Spleen (tissue), 11 donors: ENCODE measurements at regions not wholly inside any gene's neighbourhood (a gene's known extent, or its start where the extent isn't known, plus 50 kb on each side); places are given as distances from the start of the nearest gene placed in this dataset.
"Not testable (repeated sequence)": the region's sequence is repeated elsewhere in the genome, so short reads cannot be mapped to it uniquely, and the experiment has no call there.

Source experiments
- DNase-seq: peaks from one replicate; pipeline ENCODE4 v3.0.0-alpha.2; 2020
- H3K27ac ChIP-seq, 8 donors: fragments of 200-600 bp; sonication (generic) in 7 of 8; 1 replicate in 4 of 8; 2 replicates in 4 of 8; pipeline versions ENCODE4 v1.5.0 to v1.8.0; 2016 to 2021; ENCODE audit warnings: inconsistent platforms in 4 of 8, mild to moderate bottlenecking in 4 of 8, moderate library complexity in 1 of 8
- H3K27me3 ChIP-seq, 7 donors: fragments of 200-600 bp; sonication (generic) in 6 of 7; replicated peaks in 1 of 7; 1 replicate in 4 of 7; 2 replicates in 3 of 7; pipeline versions ENCODE4 v1.5.0 to v1.8.0; 2016 to 2021; ENCODE audit warnings: inconsistent platforms in 3 of 7, mild to moderate bottlenecking in 1 of 7
- H3K36me3 ChIP-seq, 6 donors: fragments of 200-600 bp; sonication (generic) in 5 of 6; 1 replicate in 4 of 6; 2 replicates in 2 of 6; pipeline versions ENCODE4 v1.5.0 to v1.8.0; 2016 to 2021; ENCODE audit warnings: inconsistent platforms in 2 of 6
- H3K4me1 ChIP-seq, 6 donors: fragments of 200-600 bp; sonication (generic) in 5 of 6; 1 replicate in 3 of 6; 2 replicates in 3 of 6; pipeline versions ENCODE4 v1.5.0 to v1.8.0; 2016 to 2021; ENCODE audit warnings: inconsistent platforms in 3 of 6
- H3K4me3 ChIP-seq, 8 donors: fragments of 200-600 bp; sonication (generic) in 7 of 8; 1 replicate in 4 of 8; 2 replicates in 4 of 8; pipeline versions ENCODE4 v1.5.0 to v1.8.0; 2016 to 2021; ENCODE audit warnings: inconsistent platforms in 4 of 8, mild to moderate bottlenecking in 4 of 8, moderate library complexity in 2 of 8
- H3K9me3 ChIP-seq, 8 donors: fragments of 200-600 bp; sonication (generic) in 7 of 8; 1 replicate in 4 of 8; 2 replicates in 4 of 8; pipeline versions ENCODE4 v1.5.0 to v1.8.0; 2016 to 2021; ENCODE audit warnings: inconsistent platforms in 4 of 8
- POLR2A ChIP-seq, 3 donors: fragments of 450-650 bp; IDR thresholded peaks; one replicate each; pipeline ENCODE4 v1.5.1; 2017; ENCODE audit warnings: antibody characterized with exemption in 3 of 3, mild to moderate bottlenecking in 1 of 3
- POLR2AphosphoS5 ChIP-seq, 3 donors: sonication (generic); formaldehyde crosslinking; IDR thresholded peaks; one replicate each; pipeline ENCODE4 v1.5.1; 2017; ENCODE audit warnings: antibody characterized with exemption in 3 of 3
- WGBS, 5 donors: extraction: QIAGEN DNeasy Blood & Tissue Kit in 3 of 5; methylation state at CpG; one replicate each; pipeline versions ENCODE4 v1.1.5 to v1.1.7; 2013 to 2018; 5-methylcytosine and 5-hydroxymethylcytosine counted together
- intact Hi-C: fragments of 100-400 bp; cut with DNase I; formaldehyde crosslinking; loops from one replicate; pipeline ENCODE4 v1.15.0; 2023; ENCODE audit warnings: low total_unique reads
- TF ChIP-seq, protein P1 (sequence below), 11 experiments: fragments of 200-600 bp in 7 of 11; fragments of 450-650 bp in 4 of 11; sonication (generic) in 4 of 11; IDR thresholded peaks in 8 of 11; conservative IDR thresholded peaks in 3 of 11; 1 replicate in 7 of 11; 2 replicates in 4 of 11; pipeline versions ENCODE4 v1.4.0 to v1.8.0; 2016 to 2021; ENCODE audit warnings: antibody characterized with exemption in 11 of 11, inconsistent platforms in 4 of 11, mild to moderate bottlenecking in 1 of 11
- donor health status: healthy with polysubstance abuse.
- donor health status: DM: no; HTN: no; CAD: no; lungs with moderate emphysema.
- donor health status: DM: no; HTN: no; CAD: no.
- donor health status: Bipolar disorder and iron deficiency.
- donor health status: healthy.
- donor health status: DM: no; HTN: no; CAD: no.
- donor health status: DM: yes; HTN: yes; CAD: no.

DNA sequence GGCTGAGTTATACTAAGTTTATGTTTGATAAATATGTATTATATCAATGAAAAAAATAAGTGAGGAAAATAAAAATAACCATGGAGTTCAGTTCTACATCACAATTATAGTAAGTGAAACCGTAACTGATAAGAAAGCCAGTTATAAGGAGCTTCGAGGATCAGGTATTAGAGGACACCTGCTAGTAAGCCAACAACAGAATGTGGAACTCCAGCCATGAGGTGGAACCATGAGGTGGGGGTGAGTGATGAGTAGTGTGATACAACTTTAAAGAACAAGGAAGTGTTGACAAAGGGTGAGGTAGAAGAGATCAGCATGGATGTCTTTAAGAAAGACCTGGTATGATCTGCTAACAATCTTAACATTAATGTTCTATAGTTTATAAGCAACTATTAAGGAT lies 452.9 kb downstream of the GUCY1A2 start:
- Histone ChIP-seq H3K4me3 (no peak overlapping the region), H3K27me3 (no peaks in the 10 kb centered on the region), H3K4me1 (no peaks in the 10 kb centered on the region), H3K9me3 (peaks cover 0 to 7% (median 2%) of the 10 kb centered on the region in 8 donors), H3K27ac (no peak overlapping the region), H3K36me3 (no peaks in the 10 kb centered on the region)
- TF ChIP-seq POLR2A (IDR thresholded peaks at IDR 0.05) (no peak), POLR2AphosphoS5 (IDR thresholded peaks at IDR 0.05) (no peak)
- TF ChIP-seq, protein P1, sequence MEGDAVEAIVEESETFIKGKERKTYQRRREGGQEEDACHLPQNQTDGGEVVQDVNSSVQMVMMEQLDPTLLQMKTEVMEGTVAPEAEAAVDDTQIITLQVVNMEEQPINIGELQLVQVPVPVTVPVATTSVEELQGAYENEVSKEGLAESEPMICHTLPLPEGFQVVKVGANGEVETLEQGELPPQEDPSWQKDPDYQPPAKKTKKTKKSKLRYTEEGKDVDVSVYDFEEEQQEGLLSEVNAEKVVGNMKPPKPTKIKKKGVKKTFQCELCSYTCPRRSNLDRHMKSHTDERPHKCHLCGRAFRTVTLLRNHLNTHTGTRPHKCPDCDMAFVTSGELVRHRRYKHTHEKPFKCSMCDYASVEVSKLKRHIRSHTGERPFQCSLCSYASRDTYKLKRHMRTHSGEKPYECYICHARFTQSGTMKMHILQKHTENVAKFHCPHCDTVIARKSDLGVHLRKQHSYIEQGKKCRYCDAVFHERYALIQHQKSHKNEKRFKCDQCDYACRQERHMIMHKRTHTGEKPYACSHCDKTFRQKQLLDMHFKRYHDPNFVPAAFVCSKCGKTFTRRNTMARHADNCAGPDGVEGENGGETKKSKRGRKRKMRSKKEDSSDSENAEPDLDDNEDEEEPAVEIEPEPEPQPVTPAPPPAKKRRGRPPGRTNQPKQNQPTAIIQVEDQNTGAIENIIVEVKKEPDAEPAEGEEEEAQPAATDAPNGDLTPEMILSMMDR (IDR thresholded peaks at IDR 0.05 in 8 of 11, conservative IDR thresholded peaks at IDR 0.05 in 3 of 11) = no peak
- intact Hi-C loops = no loop called here
- DNase-seq = no peak
- WGBS, 5 donors = 77 to 92% (median 79%) methylated on average over 2 of the region's 2 CpGs

- intact Hi-C loops = no loop called here
- Histone ChIP-seq H3K36me3 (no peaks in the 10 kb centered on the region), H3K4me3 (no peak overlapping the region), H3K27me3 (no peaks in the 10 kb centered on the region), H3K27ac (no peak overlapping the region), H3K9me3 (peaks cover 0 to 24% (median 17%) of the 10 kb centered on the region in 8 donors), H3K4me1 (no peaks in the 10 kb centered on the region)
- TF ChIP-seq POLR2A (IDR thresholded peaks at IDR 0.05) (no peak), POLR2AphosphoS5 (IDR thresholded peaks at IDR 0.05) (no peak)
- TF ChIP-seq, protein P1 (IDR thresholded peaks at IDR 0.05 in 8 of 11, conservative IDR thresholded peaks at IDR 0.05 in 3 of 11) = no peak
- 87 to 95% (median 88%) methylated on average over 3 of the region's 3 CpGs for WGBS, 5 donors
- no peak for DNase-seq
Measured at GRCh38 chr11:106568632-106569031, 449.6 kb downstream of the GUCY1A2 start.

- H3K4me3 ChIP-seq, H3K27me3 ChIP-seq, H3K27ac ChIP-seq, H3K36me3 ChIP-seq, intact Hi-C loops, H3K4me1 ChIP-seq, DNase-seq: not testable (repeated sequence)
- H3K9me3 ChIP-seq = peaks cover 0 to 67% (median 44%) of the 10 kb centered on the region in 8 donors
- 63 to 81% (median 79%) methylated on average over 4 to 5 of the region's 5 CpGs for WGBS, 5 donors
Measured at GRCh38 chr11:106577384-106577783, 440.9 kb downstream of the GUCY1A2 start.

- H3K4me3 ChIP-seq = no peak overlapping the region
- H3K4me1 ChIP-seq = no peaks in the 10 kb centered on the region
- no peaks in the 10 kb centered on the region for H3K36me3 ChIP-seq
- no peak for DNase-seq
- no peak overlapping the region for H3K27ac ChIP-seq
- TF ChIP-seq POLR2A (IDR thresholded peaks at IDR 0.05) = no peak
- TF ChIP-seq, protein P1 (IDR thresholded peaks at IDR 0.05 in 8 of 11, conservative IDR thresholded peaks at IDR 0.05 in 3 of 11) = no peak
- no peak for TF ChIP-seq POLR2AphosphoS5 (IDR thresholded peaks at IDR 0.05)
- intact Hi-C loops = no loop called here
- no peaks in the 10 kb centered on the region for H3K27me3 ChIP-seq
- WGBS, 5 donors = 65 to 82% (median 70%) methylated on average over 6 of the region's 6 CpGs
- peaks cover 0 to 42% (median 25%) of the 10 kb centered on the region in 8 donors for H3K9me3 ChIP-seq
Measured at GRCh38 chr11:106581399-106581798, 436.9 kb downstream of the GUCY1A2 start.

DNA sequence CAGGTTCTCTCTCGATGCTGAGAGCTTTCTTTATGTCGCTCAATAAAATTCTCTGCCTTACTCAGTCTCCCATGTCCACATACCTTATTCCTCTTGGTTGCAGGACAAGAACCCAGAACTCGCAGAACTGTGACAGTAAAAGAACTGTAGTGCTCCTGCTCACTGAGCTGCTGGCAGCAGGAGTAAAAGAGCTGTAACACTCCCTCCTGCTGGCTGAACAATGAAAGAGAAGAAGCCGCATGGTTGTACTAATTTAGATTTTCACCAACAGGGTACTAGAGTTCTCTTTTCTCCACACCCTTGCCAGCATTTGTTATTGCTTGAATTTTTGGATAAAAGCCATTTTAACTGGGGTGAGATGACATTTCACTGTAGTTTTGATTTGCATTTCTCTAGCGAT lies 433.2 kb downstream of the GUCY1A2 start:
- no peak for TF ChIP-seq POLR2AphosphoS5 (IDR thresholded peaks at IDR 0.05)
- no peak for TF ChIP-seq POLR2A (IDR thresholded peaks at IDR 0.05)
- TF ChIP-seq, protein P1 (IDR thresholded peaks at IDR 0.05 in 8 of 11, conservative IDR thresholded peaks at IDR 0.05 in 3 of 11) = no peak
- H3K4me3 ChIP-seq = no peak overlapping the region
- peaks cover 0 to 15% (median 7%) of the 10 kb centered on the region in 8 donors for H3K9me3 ChIP-seq
- 82 to 93% (median 85%) methylated on average over 5 of the region's 5 CpGs for WGBS, 5 donors
- DNase-seq = no peak
- intact Hi-C loops = no loop called here
- H3K27me3 ChIP-seq = no peaks in the 10 kb centered on the region
- no peaks in the 10 kb centered on the region for H3K4me1 ChIP-seq
- no peak overlapping the region for H3K27ac ChIP-seq
- no peaks in the 10 kb centered on the region for H3K36me3 ChIP-seq
